ENCODE measurements at regions not wholly inside any gene's neighbourhood (a gene's known extent, or its start where the extent isn't known, plus 50 kb on each side); places are given as distances from the start of the nearest gene placed in this dataset.

DNA sequence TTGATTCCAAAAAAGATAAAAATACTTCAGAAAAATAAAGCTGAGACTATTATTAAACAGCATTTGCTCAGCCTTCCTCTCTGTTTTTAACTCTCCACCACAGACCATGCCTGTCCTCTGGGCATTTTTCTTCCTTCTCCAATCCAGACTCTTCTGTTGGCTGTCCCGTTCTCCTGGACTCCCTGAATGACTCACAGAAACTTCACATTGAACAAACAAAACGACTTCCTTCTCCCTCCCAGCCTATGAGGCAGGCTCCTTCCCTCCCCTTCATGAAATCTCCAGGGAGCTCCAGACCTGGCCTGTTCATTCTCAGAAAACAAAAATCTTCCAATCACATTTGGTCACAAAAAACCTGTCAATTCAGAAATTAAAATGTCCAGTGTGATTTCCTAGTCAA, 421.3 kb downstream of the NPHP4 start:
- Histone ChIP-seq H3K4me1 (no peaks in the 10 kb centered on the region), H3K27me3 (peaks cover 0 to 5% (median 0%) of the 10 kb centered on the region in 9 donors), H3K36me3 (no peaks in the 10 kb centered on the region), H3K27ac (no peak overlapping the region), H3K4me3 (no peak overlapping the region), H3K9me3 (peaks cover 0 to 21% (median 11%) of the 10 kb centered on the region in 12 donors)
- intact Hi-C loops (cut with DNase I), result no loop called here
- no peak for ATAC-seq
- DNase-seq, result no peak
- WGBS, 4 donors, result 27 to 36% (median 31%) methylated on average over 2 of the region's 2 CpGs
- TF ChIP-seq POLR2A (IDR thresholded peaks at IDR 0.05), result no peak
- TF ChIP-seq, protein P1, sequence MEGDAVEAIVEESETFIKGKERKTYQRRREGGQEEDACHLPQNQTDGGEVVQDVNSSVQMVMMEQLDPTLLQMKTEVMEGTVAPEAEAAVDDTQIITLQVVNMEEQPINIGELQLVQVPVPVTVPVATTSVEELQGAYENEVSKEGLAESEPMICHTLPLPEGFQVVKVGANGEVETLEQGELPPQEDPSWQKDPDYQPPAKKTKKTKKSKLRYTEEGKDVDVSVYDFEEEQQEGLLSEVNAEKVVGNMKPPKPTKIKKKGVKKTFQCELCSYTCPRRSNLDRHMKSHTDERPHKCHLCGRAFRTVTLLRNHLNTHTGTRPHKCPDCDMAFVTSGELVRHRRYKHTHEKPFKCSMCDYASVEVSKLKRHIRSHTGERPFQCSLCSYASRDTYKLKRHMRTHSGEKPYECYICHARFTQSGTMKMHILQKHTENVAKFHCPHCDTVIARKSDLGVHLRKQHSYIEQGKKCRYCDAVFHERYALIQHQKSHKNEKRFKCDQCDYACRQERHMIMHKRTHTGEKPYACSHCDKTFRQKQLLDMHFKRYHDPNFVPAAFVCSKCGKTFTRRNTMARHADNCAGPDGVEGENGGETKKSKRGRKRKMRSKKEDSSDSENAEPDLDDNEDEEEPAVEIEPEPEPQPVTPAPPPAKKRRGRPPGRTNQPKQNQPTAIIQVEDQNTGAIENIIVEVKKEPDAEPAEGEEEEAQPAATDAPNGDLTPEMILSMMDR (IDR thresholded peaks at IDR 0.05), result no peak

DNA sequence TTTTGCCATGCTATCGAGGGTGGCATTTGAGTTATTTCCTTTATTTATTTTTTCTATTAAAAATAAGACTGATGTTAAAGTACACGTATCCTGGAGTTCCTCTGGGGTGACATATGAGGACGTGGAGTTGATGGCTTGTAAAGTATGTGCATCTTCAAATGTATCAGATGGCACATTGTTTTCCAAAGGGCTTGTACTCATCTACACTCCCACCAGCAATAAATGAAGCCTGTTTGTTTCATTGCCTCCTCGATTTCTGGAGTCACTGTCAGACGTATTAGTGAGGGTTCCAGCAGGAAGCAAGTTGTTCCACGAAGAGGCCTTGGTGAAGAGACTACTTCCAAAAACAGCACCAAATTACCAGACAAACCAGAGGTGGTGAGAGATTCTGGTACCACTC, 423.9 kb downstream of the NPHP4 start:
- H3K9me3 ChIP-seq, result peaks cover 0 to 21% (median 11%) of the 10 kb centered on the region in 12 donors
- no peaks in the 10 kb centered on the region for H3K36me3 ChIP-seq
- H3K4me3 ChIP-seq, result no peak overlapping the region
- 58 to 64% (median 63%) methylated on average over 6 of the region's 6 CpGs for WGBS, 4 donors
- intact Hi-C loops (cut with DNase I), result no loop called here
- TF ChIP-seq POLR2A (IDR thresholded peaks at IDR 0.05), result no peak
- peaks cover 0 to 12% (median 0%) of the 10 kb centered on the region in 9 donors for H3K27me3 ChIP-seq
- no peaks in the 10 kb centered on the region for H3K4me1 ChIP-seq
- no peak for ATAC-seq
- no peak overlapping the region for H3K27ac ChIP-seq
- no peak for DNase-seq

DNA sequence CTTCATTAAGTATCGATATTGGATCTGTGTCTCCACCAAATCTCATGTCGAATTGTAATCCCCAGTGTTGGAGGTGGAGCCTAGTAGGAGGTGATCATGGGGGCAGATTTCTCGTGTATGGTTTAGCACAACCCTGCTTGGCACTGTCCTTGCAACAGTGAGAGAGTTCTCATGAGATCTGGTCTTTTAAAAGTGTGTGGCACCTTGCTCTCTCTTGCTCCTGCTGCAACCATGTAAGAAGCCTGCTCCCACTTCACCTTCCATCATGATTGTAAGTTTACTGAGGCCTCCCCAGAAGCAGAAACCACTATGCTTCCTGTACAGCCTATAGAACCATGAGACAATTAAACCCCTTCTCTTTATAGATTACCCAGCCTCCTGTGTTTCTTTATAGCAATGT, 424.4 kb downstream of the NPHP4 start:
- Histone ChIP-seq H3K4me1 (no peaks in the 10 kb centered on the region), H3K36me3 (no peaks in the 10 kb centered on the region), H3K27ac (no peak overlapping the region), H3K4me3 (no peak overlapping the region), H3K27me3 (peaks cover 0 to 12% (median 0%) of the 10 kb centered on the region in 9 donors), H3K9me3 (peaks cover 0 to 21% (median 11%) of the 10 kb centered on the region in 12 donors)
- intact Hi-C loops (cut with DNase I), result no loop called here
- WGBS, 4 donors, result 33 to 78% (median 61%) methylated on average over 3 of the region's 3 CpGs
- DNase-seq, result no peak
- TF ChIP-seq POLR2A (IDR thresholded peaks at IDR 0.05), result no peak
- TF ChIP-seq, protein P1 (IDR thresholded peaks at IDR 0.05), result no peak
- ATAC-seq, result no peak

DNA sequence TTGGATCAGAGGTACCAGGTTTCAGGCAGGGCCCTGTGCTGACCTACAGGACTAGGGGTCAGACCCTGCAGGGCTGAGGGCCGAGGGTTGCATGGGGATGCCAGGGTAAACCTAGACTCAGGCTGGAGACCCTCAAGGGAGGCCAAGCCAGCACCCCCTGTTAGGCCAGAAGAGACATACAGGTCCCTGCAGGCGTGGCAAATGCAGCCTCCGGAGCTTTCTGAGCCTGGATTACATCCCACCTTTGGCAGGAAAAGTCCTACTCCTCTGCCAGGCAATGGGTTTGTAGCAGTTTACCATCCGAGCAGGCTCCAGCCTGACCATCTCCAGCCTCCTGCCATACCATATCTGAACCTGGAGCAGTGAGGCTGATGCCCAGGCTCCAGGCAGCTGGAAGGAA, 425.3 kb downstream of the NPHP4 start:
- intact Hi-C loops (cut with DNase I), result no loop called here
- no peaks in the 10 kb centered on the region for H3K36me3 ChIP-seq
- 43 to 60% (median 54%) methylated on average over 4 of the region's 4 CpGs for WGBS, 4 donors
- H3K4me1 ChIP-seq, result no peaks in the 10 kb centered on the region
- ATAC-seq, result no peak
- peaks cover 0 to 21% (median 11%) of the 10 kb centered on the region in 12 donors for H3K9me3 ChIP-seq
- no peak for TF ChIP-seq POLR2A (IDR thresholded peaks at IDR 0.05)
- TF ChIP-seq, protein P1 (IDR thresholded peaks at IDR 0.05), result no peak
- H3K4me3 ChIP-seq, result no peak overlapping the region
- DNase-seq, result no peak
- no peak overlapping the region for H3K27ac ChIP-seq
- peaks cover 0 to 9% (median 0%) of the 10 kb centered on the region in 9 donors for H3K27me3 ChIP-seq

All from heart left ventricle (tissue), 16 donors.